H1 (cell line): ENCODE measurements at regions not wholly inside any gene's neighbourhood (a gene's known extent, or its start where the extent isn't known, plus 50 kb on each side); places are given as distances from the start of the nearest gene placed in this dataset.

Experiments used
- CTCF ChIA-PET: fragments of 300-600 bp; sonication (Branson Sonifier 250); formaldehyde crosslinking; loops from one replicate; lab custom pipeline; 2021; ENCODE audit not compliant: partially characterized antibody; lab: Charles Lee
- POLR2A ChIA-PET: fragments of 300-600 bp; sonication (Branson Sonifier 250); formaldehyde crosslinking; loops from one replicate; lab custom pipeline; 2021; ENCODE audit warnings: inconsistent platforms; ENCODE audit not compliant: partially characterized antibody; lab: Charles Lee
- DNase-seq, 2 experiments: peaks; one replicate each; pipeline versions ENCODE4 v3.0.0 to v3.0.0-alpha.2; 2010 to 2022; ENCODE audit warnings: low spot score in 2 of 2, low read depth in 1 of 2, mixed read lengths in 1 of 2
- FAIRE-seq: peaks from 2 replicates; lab custom pipeline; 2011; peaks lifted over from hg19 to GRCh38; lab: Jason Lieb, UNC
- H2AFZ ChIP-seq: 2 replicates; pipeline ENCODE4 v1.8.1; 2012; ENCODE audit warnings: low read length, inconsistent platforms
- H2AK5ac ChIP-seq: 2 replicates; pipeline ENCODE4 v1.6.1; 2013; ENCODE audit warnings: low read depth, low read length
- H2BK120ac ChIP-seq: replicated peaks from 2 replicates; pipeline ENCODE3; 2013; ENCODE audit warnings: low read depth, low read length, inconsistent platforms
- H2BK12ac ChIP-seq: 2 replicates; pipeline ENCODE4 v1.6.1; 2013; ENCODE audit warnings: low read depth, low read length
- H2BK15ac ChIP-seq: 2 replicates; pipeline ENCODE4 v1.6.1; 2013; ENCODE audit warnings: low read length
- H2BK20ac ChIP-seq: 2 replicates; pipeline ENCODE4 v1.6.1; 2013; ENCODE audit warnings: low read length
- H2BK5ac ChIP-seq: 2 replicates; pipeline ENCODE4 v1.6.1; 2013; ENCODE audit warnings: low read depth, low read length
- H3K14ac ChIP-seq: 2 replicates; pipeline ENCODE4 v1.6.1; 2013; ENCODE audit warnings: inconsistent platforms; ENCODE audit not compliant: insufficient read length
- H3K18ac ChIP-seq: 2 replicates; pipeline ENCODE4 v1.6.1; 2013; ENCODE audit warnings: low read length; ENCODE audit errors: extremely low read depth
- H3K23ac ChIP-seq: 2 replicates; pipeline ENCODE4 v1.6.1; 2013; ENCODE audit warnings: inconsistent platforms; ENCODE audit not compliant: insufficient read length
- H3K23me2 ChIP-seq: 2 replicates; pipeline ENCODE4 v1.6.1; 2013; ENCODE audit warnings: low read depth, low read length
- H3K27ac ChIP-seq: 2 replicates; pipeline ENCODE4 v1.6.1; 2011; ENCODE audit warnings: low read depth, low read length, inconsistent platforms
- H3K27me3 ChIP-seq, 4 experiments: replicated peaks in 1 of 4; 1 replicate in 1 of 4; 2 replicates in 3 of 4; pipeline versions ENCODE4 v1.6.1 to v1.8.1; 2011 to 2013; ENCODE audit warnings: low read length in 3 of 4, mild to moderate bottlenecking in 3 of 4, inconsistent platforms in 2 of 4, mixed read lengths in 2 of 4, moderate library complexity in 1 of 4; ENCODE audit not compliant: control insufficient read depth in 3 of 4, insufficient read depth in 3 of 4; ENCODE audit errors: extremely low read depth in 1 of 4
- H3K36me3 ChIP-seq, 4 experiments: 2 replicates each; pipeline versions ENCODE4 v1.6.1 to v1.8.1; 2011 to 2013; ENCODE audit warnings: mild to moderate bottlenecking in 4 of 4, low read length in 3 of 4, moderate library complexity in 2 of 4, control low read depth in 1 of 4, inconsistent platforms in 1 of 4; ENCODE audit not compliant: insufficient read depth in 4 of 4, control insufficient read depth in 2 of 4
- H3K4ac ChIP-seq: replicated peaks from 2 replicates; pipeline ENCODE3; 2013; ENCODE audit warnings: low read length, low read depth, mixed read lengths, inconsistent platforms; ENCODE audit not compliant: insufficient read length
- H3K4me1 ChIP-seq, 4 experiments: replicated peaks in 1 of 4; 1 replicate in 1 of 4; 2 replicates in 3 of 4; pipeline versions ENCODE4 v1.6.1 to v1.8.1; 2011 to 2013; ENCODE audit warnings: low read length in 3 of 4, inconsistent platforms in 2 of 4, mixed read lengths in 1 of 4; ENCODE audit not compliant: insufficient read depth in 4 of 4, control insufficient read depth in 3 of 4
- H3K4me2 ChIP-seq, 2 experiments: 2 replicates each; pipeline versions ENCODE4 v1.6.1 to v1.8.1; 2011 to 2013; ENCODE audit warnings: low read depth in 2 of 2, low read length in 2 of 2, control low read depth in 1 of 2, inconsistent platforms in 1 of 2, mild to moderate bottlenecking in 1 of 2; ENCODE audit not compliant: insufficient read depth in 1 of 2
- H3K4me3 ChIP-seq, 4 experiments: fragments of 200-600, 300-600 bp in 1 of 4; sonication (generic), shearing (Covaris generic), sonication (Bioruptor Twin) in 1 of 4; 2 replicates each; pipeline versions ENCODE4 v1.5.1 to v1.8.1; 2011 to 2016; ENCODE audit warnings: low read length in 4 of 4, low read depth in 3 of 4, control low read depth in 2 of 4, inconsistent platforms in 2 of 4, mild to moderate bottlenecking in 2 of 4, mixed read lengths in 1 of 4, moderate library complexity in 1 of 4; ENCODE audit not compliant: insufficient read depth in 2 of 4; ENCODE audit errors: extremely low read depth in 1 of 4
- H3K56ac ChIP-seq: replicated peaks from 2 replicates; pipeline ENCODE3; 2013; ENCODE audit warnings: low read depth, mild to moderate bottlenecking, mixed read lengths, low read length, inconsistent platforms; ENCODE audit not compliant: insufficient read length
- H3K79me1 ChIP-seq: 2 replicates; pipeline ENCODE4 v1.6.1; 2013; ENCODE audit warnings: low read depth, low read length, control low read depth
- H3K79me2 ChIP-seq, 2 experiments: 2 replicates each; pipeline versions ENCODE4 v1.6.1 to v1.8.1; 2012 to 2013; ENCODE audit warnings: low read length in 2 of 2, mild to moderate bottlenecking in 2 of 2, inconsistent platforms in 1 of 2; ENCODE audit not compliant: insufficient read depth in 2 of 2, control insufficient read depth in 1 of 2
- H3K9ac ChIP-seq, 4 experiments: replicated peaks in 1 of 4; 1 replicate in 1 of 4; 2 replicates in 3 of 4; pipeline versions ENCODE4 v1.6.1 to v1.8.1; 2011 to 2013; ENCODE audit warnings: low read depth in 3 of 4, low read length in 3 of 4, control low read depth in 2 of 4, mild to moderate bottlenecking in 2 of 4, moderate library complexity in 2 of 4, inconsistent platforms in 1 of 4; ENCODE audit errors: extremely low read depth in 1 of 4
- H3K9me3 ChIP-seq, 2 experiments: 2 replicates each; pipeline versions ENCODE4 v1.6.1 to v1.8.1; 2012 to 2013; ENCODE audit warnings: mild to moderate bottlenecking in 2 of 2, moderate library complexity in 2 of 2, control low read depth in 1 of 2, inconsistent platforms in 1 of 2, low read depth in 1 of 2, low read length in 1 of 2, mixed read lengths in 1 of 2; ENCODE audit not compliant: insufficient read depth in 2 of 2
- H4K20me1 ChIP-seq, 2 experiments: replicated peaks in 1 of 2; 2 replicates each; pipeline versions ENCODE3 to v1.8.1; 2011 to 2013; ENCODE audit warnings: inconsistent platforms in 2 of 2, low read length in 2 of 2, mild to moderate bottlenecking in 1 of 2; ENCODE audit not compliant: insufficient read depth in 2 of 2, control insufficient read depth in 1 of 2
- H4K5ac ChIP-seq: 2 replicates; pipeline ENCODE4 v1.6.1; 2013; ENCODE audit warnings: low read length, low read depth, mixed read lengths, inconsistent platforms; ENCODE audit not compliant: insufficient read length
- H4K8ac ChIP-seq: 2 replicates; pipeline ENCODE4 v1.8.0; 2013; ENCODE audit warnings: mild to moderate bottlenecking, moderate library complexity, low read length, inconsistent platforms; ENCODE audit not compliant: insufficient read depth; ENCODE audit errors: extremely low read depth
- H4K91ac ChIP-seq: replicated peaks from 2 replicates; pipeline ENCODE3; 2013; ENCODE audit warnings: low read length, mixed read lengths, inconsistent platforms; ENCODE audit not compliant: insufficient read length
- ATF2 ChIP-seq: IDR thresholded peaks from 2 replicates; pipeline ENCODE4 v1.6.1; 2012; ENCODE audit warnings: low read length, inconsistent platforms
- CHD1 ChIP-seq: IDR thresholded peaks from 2 replicates; pipeline ENCODE4 v1.6.1; 2012; ENCODE audit warnings: low read depth, low read length, improper control_type of control experiment
- EZH2 ChIP-seq: fragments of 200-600 bp; sonication (generic); IDR thresholded peaks from 2 replicates; pipeline ENCODE4 v1.7.1; 2012; ENCODE audit warnings: low read depth, mild to moderate bottlenecking, moderate library complexity, low read length, inconsistent platforms; ENCODE audit not compliant: severe bottlenecking
- FOSL1 ChIP-seq: IDR thresholded peaks from 2 replicates; pipeline ENCODE4 v1.6.1; 2011; ENCODE audit warnings: mild to moderate bottlenecking, low read depth, low read length, moderate library complexity; ENCODE audit not compliant: insufficient read depth
- HDAC2 ChIP-seq, 2 experiments: fragments of 300-600 bp in 1 of 2; sonication (generic) in 1 of 2; IDR thresholded peaks; 2 replicates each; pipeline ENCODE4 v1.6.1; 2011 to 2012; ENCODE audit warnings: low read depth in 2 of 2, low read length in 2 of 2, mild to moderate bottlenecking in 2 of 2, moderate library complexity in 2 of 2, borderline replicate concordance in 1 of 2, inconsistent platforms in 1 of 2
- JUND ChIP-seq: IDR thresholded peaks from 2 replicates; pipeline ENCODE4 v1.6.1; 2011; ENCODE audit warnings: mild to moderate bottlenecking, improper control_type of control experiment, low read length
- KDM4A ChIP-seq: IDR thresholded peaks from one replicate; pipeline ENCODE4 v1.7.1; 2012; ENCODE audit warnings: low read depth, mild to moderate bottlenecking, moderate library complexity, low read length, inconsistent platforms; ENCODE audit not compliant: severe bottlenecking
- RAD21 ChIP-seq, 2 experiments: IDR thresholded peaks in 1 of 2; conservative IDR thresholded peaks in 1 of 2; 2 replicates each; pipeline ENCODE4 v1.6.1; 2011; ENCODE audit warnings: low read depth in 2 of 2, low read length in 2 of 2, improper control_type of control experiment in 1 of 2, inconsistent platforms in 1 of 2, mild to moderate bottlenecking in 1 of 2, moderate library complexity in 1 of 2
- SIRT6 ChIP-seq: IDR thresholded peaks from one replicate; pipeline ENCODE4 v1.7.1; 2012; ENCODE audit warnings: low read length, inconsistent platforms
- SIX5 ChIP-seq: IDR thresholded peaks from 2 replicates; pipeline ENCODE4 v1.6.1; 2011; ENCODE audit warnings: mild to moderate bottlenecking, low read depth, low read length
- WGBS, 2 experiments: shearing (Covaris generic) in 1 of 2; methylation state at CpG; one replicate each; pipeline versions ENCODE4 v1.1.6 to v1.1.7; 2013 to 2015; ENCODE audit warnings: low lambda C conversion rate in 2 of 2, mixed read lengths in 2 of 2, inconsistent platforms in 1 of 2, low coverage in 1 of 2, missing lambda C conversion rate in 1 of 2; ENCODE audit not compliant: insufficient replicate concordance in 2 of 2, insufficient coverage in 1 of 2, insufficient read length in 1 of 2; ENCODE audit errors: extremely low coverage in 1 of 2, missing lambda C conversion rate in 1 of 2; 5-methylcytosine and 5-hydroxymethylcytosine counted together
- TF ChIP-seq, protein P1 (sequence below): IDR thresholded peaks from 2 replicates; pipeline ENCODE4 v1.6.1; 2012; ENCODE audit warnings: inconsistent platforms

GRCh38 chr16:51434567-51435198, 283.6 kb upstream of the SALL1 start:
- H3K27me3 ChIP-seq = no peaks in the 10 kb centered on the region
- H3K4me3 ChIP-seq = no peak overlapping the region
- H3K14ac ChIP-seq = no peak overlapping the region
- H3K4me1 ChIP-seq = peaks cover 0 to 6% (median under 1%) of the 10 kb centered on the region in 4 experiments; a peak in 2 of 7 replicates
- CTCF ChIA-PET = no interaction called here
- DNase-seq (no peak), FAIRE-seq (no peak)
- H3K18ac ChIP-seq = no peak overlapping the region
- no peak overlapping the region for H2AFZ ChIP-seq
- no peak overlapping the region for H4K5ac ChIP-seq
- no peak overlapping the region for H2BK120ac ChIP-seq
- POLR2A ChIA-PET = no interaction called here
- H2BK5ac ChIP-seq = no peak overlapping the region
- no peak overlapping the region for H4K91ac ChIP-seq
- H4K8ac ChIP-seq = no peak overlapping the region
- WGBS, 2 experiments = 80% methylated on average over 9 of the region's 9 CpGs; no CpG with 5 or more reads in 1 of the 2 experiments
- no peak overlapping the region for H2BK15ac ChIP-seq
- H3K4ac ChIP-seq = no peak overlapping the region
- H3K9ac ChIP-seq = no peak overlapping the region; a peak in 1 of 7 replicates
- H2AK5ac ChIP-seq = no peak overlapping the region
- H3K36me3 ChIP-seq = no peaks in the 10 kb centered on the region
- no peak overlapping the region for H2BK20ac ChIP-seq
- H4K20me1 ChIP-seq = no peaks in the 10 kb centered on the region
- no peaks in the 10 kb centered on the region for H3K23me2 ChIP-seq
- H3K79me2 ChIP-seq = no peaks in the 10 kb centered on the region
- no peak overlapping the region for H2BK12ac ChIP-seq
- no peaks in the 10 kb centered on the region for H3K9me3 ChIP-seq
- H3K56ac ChIP-seq = no peak overlapping the region
- H3K23ac ChIP-seq = no peak overlapping the region
- H3K79me1 ChIP-seq = no peaks in the 10 kb centered on the region
- no peak overlapping the region for H3K4me2 ChIP-seq
- H3K27ac ChIP-seq = no peak overlapping the region
- no peak for TF ChIP-seq SIX5
- no peak for TF ChIP-seq SIRT6
- TF ChIP-seq RAD21 (IDR thresholded peaks at IDR 0.05 in 1 of 2, conservative IDR thresholded peaks at IDR 0.05 in 1 of 2; ENCODE audit: low read depth in 2 of 2, low read length in 2 of 2) = no peak
- TF ChIP-seq, protein P1, sequence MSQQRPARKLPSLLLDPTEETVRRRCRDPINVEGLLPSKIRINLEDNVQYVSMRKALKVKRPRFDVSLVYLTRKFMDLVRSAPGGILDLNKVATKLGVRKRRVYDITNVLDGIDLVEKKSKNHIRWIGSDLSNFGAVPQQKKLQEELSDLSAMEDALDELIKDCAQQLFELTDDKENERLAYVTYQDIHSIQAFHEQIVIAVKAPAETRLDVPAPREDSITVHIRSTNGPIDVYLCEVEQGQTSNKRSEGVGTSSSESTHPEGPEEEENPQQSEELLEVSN = no peak
- TF ChIP-seq KDM4A = no peak
- no peak for TF ChIP-seq ATF2
- TF ChIP-seq EZH2 = no peak
- no peak for TF ChIP-seq HDAC2 (IDR thresholded peaks at IDR 0.05; ENCODE audit: borderline replicate concordance in 1 of 2, low read depth in 2 of 2, low read length in 2 of 2)
- TF ChIP-seq FOSL1 = no peak
- TF ChIP-seq JUND = no peak
- no peak for TF ChIP-seq CHD1
